ENCODE measurements at regions not wholly inside any gene's neighbourhood (a gene's known extent, or its start where the extent isn't known, plus 50 kb on each side); places are given as distances from the start of the nearest gene placed in this dataset.
"Not testable (repeated sequence)": the region's sequence is repeated elsewhere in the genome, so short reads cannot be mapped to it uniquely, and the experiment has no call there.

GRCh38 chr2:75407038-75407530 is 153.7 kb downstream of the EVA1A start:
- no peaks in the 10 kb centered on the region for H3K27me3 Mint-ChIP-seq
- H3K4me1 Mint-ChIP-seq (ENCODE audit: low read depth), result peaks cover 7% of the 10 kb centered on the region
- no peak for DNase-seq
- no peak overlapping the region for H3K27ac Mint-ChIP-seq
- H3K9me3 Mint-ChIP-seq, result peaks cover 11% of the 10 kb centered on the region
- H3K4me3 Mint-ChIP-seq, result no peak overlapping the region
- H3K36me3 Mint-ChIP-seq (ENCODE audit: low read depth), result peaks cover 10% of the 10 kb centered on the region

DNA sequence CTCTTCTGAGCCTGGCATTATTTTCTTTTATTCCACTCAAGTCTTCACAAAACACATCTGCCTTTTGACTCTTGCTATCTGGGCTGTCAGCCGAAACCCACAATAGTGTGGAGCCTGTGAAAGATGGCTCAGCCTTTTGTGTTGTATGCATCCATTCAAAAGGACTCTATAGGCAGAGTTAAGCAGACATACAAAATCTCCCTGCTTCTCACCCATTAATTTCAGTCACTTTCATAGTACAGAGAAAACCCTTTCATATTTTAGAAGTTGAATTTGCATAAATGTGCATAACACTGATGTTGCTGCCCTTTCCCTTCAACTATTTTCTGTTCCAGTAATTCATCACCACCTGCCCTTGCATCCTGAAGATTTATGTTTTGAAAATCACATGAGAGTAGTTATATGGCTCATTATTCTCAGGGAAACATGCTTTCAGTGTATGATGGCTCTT is 154.6 kb downstream of the EVA1A start:
- H3K36me3 Mint-ChIP-seq (ENCODE audit: low read depth), result peaks cover 7% of the 10 kb centered on the region
- no peak overlapping the region for H3K4me3 Mint-ChIP-seq
- peaks cover 7% of the 10 kb centered on the region for H3K4me1 Mint-ChIP-seq (ENCODE audit: low read depth)
- H3K27ac Mint-ChIP-seq, result no peak overlapping the region
- peaks cover 8% of the 10 kb centered on the region for H3K9me3 Mint-ChIP-seq
- no peak for DNase-seq
- H3K27me3 Mint-ChIP-seq, result no peaks in the 10 kb centered on the region

GRCh38 chr2:75405000-75405399 is 155.7 kb downstream of the EVA1A start:
- H3K27ac Mint-ChIP-seq, result no peak overlapping the region
- no peaks in the 10 kb centered on the region for H3K27me3 Mint-ChIP-seq
- peaks cover under 1% of the 10 kb centered on the region for H3K36me3 Mint-ChIP-seq (ENCODE audit: low read depth)
- peaks cover 1% of the 10 kb centered on the region for H3K9me3 Mint-ChIP-seq
- no peak overlapping the region for H3K4me3 Mint-ChIP-seq
- peaks cover 7% of the 10 kb centered on the region for H3K4me1 Mint-ChIP-seq (ENCODE audit: low read depth)
- DNase-seq, result no peak

DNA sequence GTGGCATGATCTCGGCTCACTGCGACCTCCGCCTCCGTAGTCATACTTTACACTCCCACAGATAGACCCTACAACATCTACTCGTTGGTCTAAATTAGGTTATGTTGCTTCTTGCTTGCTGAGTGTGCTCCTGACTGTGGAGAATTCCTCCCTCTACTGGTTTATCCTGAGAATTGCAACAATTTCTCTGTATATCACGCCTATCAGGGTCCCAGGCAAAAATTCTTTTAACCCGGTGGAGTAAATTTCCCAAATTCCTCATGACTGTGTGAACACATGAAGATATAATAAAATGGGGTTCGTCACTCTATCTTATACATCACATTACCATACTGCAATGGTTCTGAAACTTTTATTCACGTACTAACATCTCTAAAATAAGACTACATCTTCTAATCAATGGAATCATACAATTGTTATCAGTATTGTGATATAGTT is 156.7 kb downstream of the EVA1A start:
- Mint-ChIP-seq H3K36me3 (ENCODE audit: low read depth) (peaks cover 1% of the 10 kb centered on the region), H3K4me1 (ENCODE audit: low read depth) (peaks cover 7% of the 10 kb centered on the region), H3K27ac (no peak overlapping the region), H3K4me3 (no peak overlapping the region), H3K27me3 (no peaks in the 10 kb centered on the region), H3K9me3 (no peaks in the 10 kb centered on the region)
- DNase-seq, result no peak

DNA sequence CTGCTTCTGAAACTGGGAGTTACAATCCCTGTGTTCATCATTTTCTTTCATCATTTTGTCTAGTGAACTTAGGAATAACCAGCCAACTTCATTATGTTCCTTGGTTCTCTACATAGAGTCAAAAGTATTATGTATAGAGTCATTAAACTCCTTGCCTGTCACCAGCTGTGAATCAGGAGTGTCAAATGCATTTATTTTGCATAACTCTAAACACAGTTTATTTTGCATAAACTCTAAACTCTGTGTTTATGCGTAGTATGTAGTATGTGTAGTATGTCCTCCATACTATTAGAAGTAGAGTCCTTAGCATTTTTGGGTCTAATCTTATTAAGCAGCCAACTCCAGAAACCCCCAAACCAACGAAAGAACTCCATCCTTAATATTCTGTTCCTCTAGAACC is 164.4 kb downstream of the EVA1A start:
- Mint-ChIP-seq H3K9me3 (no peaks in the 10 kb centered on the region), H3K4me1 (ENCODE audit: low read depth) (no peaks in the 10 kb centered on the region), H3K27me3 (no peaks in the 10 kb centered on the region), H3K27ac (no peak overlapping the region), H3K36me3 (ENCODE audit: low read depth) (peaks cover 11% of the 10 kb centered on the region), H3K4me3 (no peak overlapping the region)
- no peak for DNase-seq

DNA sequence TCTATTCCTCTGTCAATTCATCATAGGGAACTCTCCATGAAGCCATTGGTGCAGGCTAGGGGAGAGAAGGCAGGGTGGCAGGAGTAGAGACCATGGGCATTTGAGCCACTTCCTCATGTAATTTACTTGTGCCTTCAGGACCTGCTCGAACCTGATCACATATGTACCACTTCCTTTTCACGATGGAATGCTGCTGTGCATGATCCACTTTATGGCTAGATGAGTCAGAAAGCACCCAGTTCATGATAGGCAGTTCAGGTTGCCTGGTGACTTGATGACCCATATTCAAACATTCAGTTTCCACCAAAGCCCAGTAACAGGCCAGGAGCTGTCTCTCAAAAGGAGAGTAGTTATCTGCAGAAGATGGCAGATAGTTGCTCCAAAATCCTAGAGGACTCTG is 166.0 kb downstream of the EVA1A start:
- H3K27ac Mint-ChIP-seq; H3K4me3 Mint-ChIP-seq; H3K9me3 Mint-ChIP-seq; H3K4me1 Mint-ChIP-seq (ENCODE audit: low read depth); H3K27me3 Mint-ChIP-seq; DNase-seq: not testable (repeated sequence)
- H3K36me3 Mint-ChIP-seq (ENCODE audit: low read depth), result peaks cover 17% of the 10 kb centered on the region

DNA sequence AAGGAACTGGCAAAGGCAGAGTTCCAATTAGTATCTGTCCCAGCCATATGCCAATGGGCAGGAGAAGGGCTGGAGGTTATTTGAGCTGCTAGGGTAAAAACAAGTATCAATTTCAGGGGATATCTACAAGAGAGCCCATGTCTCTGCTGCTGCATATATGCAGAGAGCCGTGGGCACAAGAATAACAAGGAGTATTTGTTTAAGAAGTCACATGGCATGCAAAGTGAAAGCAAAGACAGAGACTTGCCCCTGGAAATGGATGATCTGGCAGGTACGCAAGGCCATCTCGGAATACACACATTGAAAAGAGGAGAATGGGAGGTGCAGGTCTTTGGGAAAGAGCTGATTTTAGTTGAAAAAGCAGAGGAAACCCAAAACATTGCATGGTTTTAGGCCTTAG is 170.6 kb downstream of the EVA1A start:
- H3K4me3 Mint-ChIP-seq, result no peak overlapping the region
- H3K36me3 Mint-ChIP-seq (ENCODE audit: low read depth), result peaks cover 6% of the 10 kb centered on the region
- H3K27me3 Mint-ChIP-seq, result peaks cover 9% of the 10 kb centered on the region
- no peaks in the 10 kb centered on the region for H3K4me1 Mint-ChIP-seq (ENCODE audit: low read depth)
- DNase-seq, result no peak
- no peak overlapping the region for H3K27ac Mint-ChIP-seq
- H3K9me3 Mint-ChIP-seq, result no peaks in the 10 kb centered on the region

- H3K4me1 Mint-ChIP-seq (ENCODE audit: low read depth), result no peaks in the 10 kb centered on the region
- H3K4me3 Mint-ChIP-seq, result no peak overlapping the region
- H3K27ac Mint-ChIP-seq, result no peak overlapping the region
- no peaks in the 10 kb centered on the region for H3K9me3 Mint-ChIP-seq
- H3K27me3 Mint-ChIP-seq, result peaks cover 9% of the 10 kb centered on the region
- H3K36me3 Mint-ChIP-seq (ENCODE audit: low read depth), result peaks cover 6% of the 10 kb centered on the region
- DNase-seq, result no peak
Observed at GRCh38 chr2:75389271-75389670, 171.5 kb downstream of the EVA1A start.

GRCh38 chr2:75381032-75381431 is 179.7 kb downstream of the EVA1A start:
- Mint-ChIP-seq H3K36me3 (ENCODE audit: low read depth) (peaks cover 8% of the 10 kb centered on the region), H3K27ac (no peak overlapping the region), H3K4me1 (ENCODE audit: low read depth) (no peaks in the 10 kb centered on the region), H3K9me3 (peaks cover 2% of the 10 kb centered on the region), H3K27me3 (no peaks in the 10 kb centered on the region), H3K4me3 (no peak overlapping the region)
- no peak for DNase-seq

- no peaks in the 10 kb centered on the region for H3K27me3 Mint-ChIP-seq
- H3K36me3 Mint-ChIP-seq (ENCODE audit: low read depth), result peaks cover 16% of the 10 kb centered on the region
- no peaks in the 10 kb centered on the region for H3K4me1 Mint-ChIP-seq (ENCODE audit: low read depth)
- no peak overlapping the region for H3K4me3 Mint-ChIP-seq
- H3K9me3 Mint-ChIP-seq, result peaks cover 2% of the 10 kb centered on the region
- no peak for DNase-seq
- H3K27ac Mint-ChIP-seq, result no peak overlapping the region
Observed at GRCh38 chr2:75379476-75380210, 180.3 kb upstream of the TACR1 start.

DNA sequence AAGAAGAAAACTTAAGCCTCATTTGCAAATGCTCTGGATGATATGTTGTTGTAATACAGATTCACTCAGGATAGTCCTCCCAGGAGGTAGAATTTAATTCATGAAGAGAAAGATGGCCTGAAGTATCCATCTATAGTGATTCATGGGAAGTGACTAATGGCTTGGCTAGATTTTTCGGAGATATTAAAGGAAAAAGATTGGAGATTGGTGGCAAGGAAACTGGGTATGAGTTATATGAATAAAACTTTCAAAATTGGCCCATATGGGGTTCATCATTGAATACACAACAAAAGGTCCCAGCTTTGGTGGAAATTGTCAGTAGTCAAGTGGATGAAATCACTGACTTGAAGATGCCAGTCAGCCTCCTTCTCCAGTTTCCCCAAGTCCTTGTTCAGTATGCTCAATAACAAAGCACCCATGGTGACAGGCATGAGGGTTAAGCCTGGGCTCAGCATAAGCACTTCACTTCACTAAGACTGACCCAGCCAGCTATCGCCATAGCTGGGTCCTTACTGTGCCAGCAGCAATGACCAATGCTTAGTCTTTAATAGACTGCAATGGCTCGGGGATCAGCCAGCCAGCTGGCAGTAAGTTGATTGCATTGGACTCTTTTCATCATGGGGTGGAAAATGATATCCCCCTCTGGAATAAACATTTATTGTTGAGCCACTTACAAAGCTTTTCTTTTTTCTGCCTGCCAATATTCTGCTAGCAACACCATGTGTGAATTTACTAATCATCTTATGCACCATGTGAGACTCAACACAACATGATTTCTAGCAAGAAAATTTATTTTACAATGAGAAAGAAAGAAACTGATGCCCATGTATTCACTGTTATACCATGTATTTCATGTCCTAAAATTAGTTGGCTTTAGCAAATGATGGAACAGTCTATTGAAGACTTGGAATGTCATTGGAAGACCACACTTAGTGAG is 176.6 kb upstream of the TACR1 start:
- peaks cover 16% of the 10 kb centered on the region for H3K36me3 Mint-ChIP-seq (ENCODE audit: low read depth)
- no peaks in the 10 kb centered on the region for H3K4me1 Mint-ChIP-seq (ENCODE audit: low read depth)
- H3K9me3 Mint-ChIP-seq, result peaks cover 21% of the 10 kb centered on the region
- H3K4me3 Mint-ChIP-seq, result no peak overlapping the region
- H3K27ac Mint-ChIP-seq, result no peak overlapping the region
- H3K27me3 Mint-ChIP-seq, result no peaks in the 10 kb centered on the region
- no peak for DNase-seq

- H3K9me3 Mint-ChIP-seq, result peaks cover 28% of the 10 kb centered on the region
- not testable (repeated sequence) for H3K27ac Mint-ChIP-seq; H3K4me1 Mint-ChIP-seq (ENCODE audit: low read depth); H3K4me3 Mint-ChIP-seq; H3K27me3 Mint-ChIP-seq; DNase-seq
- peaks cover 16% of the 10 kb centered on the region for H3K36me3 Mint-ChIP-seq (ENCODE audit: low read depth)
Observed at GRCh38 chr2:75374414-75374957, 175.2 kb upstream of the TACR1 start.

- H3K27ac Mint-ChIP-seq, result no peak overlapping the region
- H3K36me3 Mint-ChIP-seq (ENCODE audit: low read depth), result no peaks in the 10 kb centered on the region
- H3K4me1 Mint-ChIP-seq (ENCODE audit: low read depth), result no peaks in the 10 kb centered on the region
- no peak for DNase-seq
- peaks cover 48% of the 10 kb centered on the region for H3K9me3 Mint-ChIP-seq
- no peak overlapping the region for H3K4me3 Mint-ChIP-seq
- H3K27me3 Mint-ChIP-seq, result no peaks in the 10 kb centered on the region
Observed at GRCh38 chr2:75367401-75367800, 168.1 kb upstream of the TACR1 start.

DNA sequence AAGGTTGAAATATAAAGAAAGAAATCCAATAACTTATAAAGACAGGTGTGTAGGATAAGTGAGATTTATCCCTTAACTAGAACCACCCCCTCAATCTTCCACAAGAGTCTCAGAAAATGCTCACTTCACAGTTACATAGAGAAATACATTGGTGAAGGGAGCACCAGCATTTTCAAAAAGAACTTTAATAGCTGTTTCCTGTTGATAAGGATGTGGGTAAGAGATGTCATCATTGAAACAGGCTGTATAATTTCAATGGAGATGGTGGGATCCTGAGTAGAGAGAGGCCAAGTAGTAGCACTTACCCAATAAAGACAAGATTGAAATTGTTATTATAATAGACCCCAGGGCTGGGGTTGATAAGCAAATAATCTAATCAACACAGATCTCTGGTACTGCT is 162.2 kb upstream of the TACR1 start:
- H3K27me3 Mint-ChIP-seq, result no peaks in the 10 kb centered on the region
- no peak overlapping the region for H3K27ac Mint-ChIP-seq
- no peak overlapping the region for H3K4me3 Mint-ChIP-seq
- H3K36me3 Mint-ChIP-seq (ENCODE audit: low read depth), result peaks cover 5% of the 10 kb centered on the region
- no peak for DNase-seq
- no peaks in the 10 kb centered on the region for H3K4me1 Mint-ChIP-seq (ENCODE audit: low read depth)
- peaks cover 22% of the 10 kb centered on the region for H3K9me3 Mint-ChIP-seq

Data from activated T-cell treated with anti-CD3 and anti-CD28 coated beads, Interleukin-2, amount 50 U/mL, for 24 hours (primary cell).